ENCODE measurements at regions not wholly inside any gene's neighbourhood (a gene's known extent, or its start where the extent isn't known, plus 50 kb on each side); places are given as distances from the start of the nearest gene placed in this dataset.

DNA sequence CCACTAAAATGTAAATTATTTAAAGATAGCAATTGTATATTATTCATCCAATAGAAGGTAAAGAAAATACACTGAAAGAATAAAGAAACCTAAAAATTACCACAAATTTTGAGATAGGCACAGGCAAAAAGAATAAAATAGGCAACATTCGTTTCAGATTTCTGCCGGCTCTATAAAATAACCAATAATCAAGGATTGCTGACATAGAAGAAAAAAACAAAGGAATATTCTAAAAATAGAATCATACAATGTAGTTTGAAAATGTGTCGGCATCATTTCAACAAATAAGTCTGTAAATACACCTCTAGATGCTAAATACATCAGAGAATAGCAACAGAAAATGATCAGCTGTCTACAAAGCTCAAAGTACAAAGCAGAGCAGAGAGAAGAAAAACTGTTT lies 973.3 kb downstream of the EPHA7 start:
- Mint-ChIP-seq H3K9me3 (peaks cover 0 to 13% (median 2%) of the 10 kb centered on the region in 7 donors), H3K27me3 (ENCODE audit: low read depth in 3 of 3) (no peaks in the 10 kb centered on the region), H3K4me3 (no peak overlapping the region), H3K4me1 (no peaks in the 10 kb centered on the region), H3K27ac (no peak overlapping the region), H3K36me3 (no peaks in the 10 kb centered on the region)
- Histone ChIP-seq H3K36me3 (replicated peaks in 1 of 2; ENCODE audit: control insufficient read depth in 1 of 2, insufficient read depth in 2 of 2, low read length in 2 of 2) (no peaks in the 10 kb centered on the region), H3K27ac (ENCODE audit: low read depth in 1 of 2, low read length in 2 of 2) (no peak overlapping the region), H3K4me3 (replicated peaks in 1 of 3; ENCODE audit: low read depth in 2 of 3, low read length in 3 of 3) (no peak overlapping the region), H3K9me3 (replicated peaks in 1 of 2; ENCODE audit: control insufficient read depth in 1 of 2, insufficient read depth in 1 of 2, low read length in 2 of 2) (peaks cover 8 to 16% of the 10 kb centered on the region in 2 donors), H3K27me3 (ENCODE audit: control insufficient read depth in 2 of 2, insufficient read depth in 2 of 2, low read length in 2 of 2) (no peaks in the 10 kb centered on the region), H4K20me1 (ENCODE audit: insufficient read depth, low read length) (no peaks in the 10 kb centered on the region), H3K4me2 (replicated peaks; ENCODE audit: extremely low read depth, low read length, poor library complexity, severe bottlenecking) (no peak overlapping the region), H3K9ac (ENCODE audit: insufficient read depth, low read length, poor library complexity, severe bottlenecking) (no peak overlapping the region), H2AFZ (ENCODE audit: insufficient read depth, low read depth, low read length, poor library complexity, severe bottlenecking) (no peak overlapping the region), H3K79me2 (ENCODE audit: insufficient read depth, low read length) (no peaks in the 10 kb centered on the region), H3K4me1 (ENCODE audit: control insufficient read depth in 1 of 2, insufficient read depth in 2 of 2, low read length in 2 of 2) (no peaks in the 10 kb centered on the region)
- TF ChIP-seq, protein P1, sequence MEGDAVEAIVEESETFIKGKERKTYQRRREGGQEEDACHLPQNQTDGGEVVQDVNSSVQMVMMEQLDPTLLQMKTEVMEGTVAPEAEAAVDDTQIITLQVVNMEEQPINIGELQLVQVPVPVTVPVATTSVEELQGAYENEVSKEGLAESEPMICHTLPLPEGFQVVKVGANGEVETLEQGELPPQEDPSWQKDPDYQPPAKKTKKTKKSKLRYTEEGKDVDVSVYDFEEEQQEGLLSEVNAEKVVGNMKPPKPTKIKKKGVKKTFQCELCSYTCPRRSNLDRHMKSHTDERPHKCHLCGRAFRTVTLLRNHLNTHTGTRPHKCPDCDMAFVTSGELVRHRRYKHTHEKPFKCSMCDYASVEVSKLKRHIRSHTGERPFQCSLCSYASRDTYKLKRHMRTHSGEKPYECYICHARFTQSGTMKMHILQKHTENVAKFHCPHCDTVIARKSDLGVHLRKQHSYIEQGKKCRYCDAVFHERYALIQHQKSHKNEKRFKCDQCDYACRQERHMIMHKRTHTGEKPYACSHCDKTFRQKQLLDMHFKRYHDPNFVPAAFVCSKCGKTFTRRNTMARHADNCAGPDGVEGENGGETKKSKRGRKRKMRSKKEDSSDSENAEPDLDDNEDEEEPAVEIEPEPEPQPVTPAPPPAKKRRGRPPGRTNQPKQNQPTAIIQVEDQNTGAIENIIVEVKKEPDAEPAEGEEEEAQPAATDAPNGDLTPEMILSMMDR (IDR thresholded peaks at IDR 0.05), result no peak
- no peak for DNase-seq
- intact Hi-C loops (cut with micrococcal nuclease), result no loop called here
- no CpG with 5 or more reads among the region's 3 CpGs for WGBS (ENCODE audit: insufficient coverage)

DNA sequence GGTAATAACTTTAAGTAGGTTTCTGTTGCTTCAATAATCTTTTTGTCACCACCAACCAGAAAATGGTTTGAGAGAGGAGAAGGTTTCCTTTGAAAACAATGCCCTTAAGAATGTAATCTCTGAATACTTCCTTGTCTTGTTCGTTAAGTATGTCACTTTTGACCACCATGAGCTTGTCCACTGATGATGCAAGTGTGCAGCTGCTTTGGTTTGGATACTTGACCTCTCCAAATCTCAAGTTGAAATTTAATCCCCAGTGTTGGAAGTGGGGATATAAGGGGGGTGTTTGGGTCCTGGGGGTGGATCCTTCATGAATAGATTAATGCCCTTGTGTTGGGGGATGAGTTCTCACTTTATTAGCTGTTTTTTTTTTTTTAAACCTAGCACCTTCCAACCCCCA lies 985.4 kb downstream of the EPHA7 start:
- no peaks in the 10 kb centered on the region for H3K27me3 ChIP-seq (ENCODE audit: control insufficient read depth in 2 of 2, insufficient read depth in 2 of 2, low read length in 2 of 2)
- no peak overlapping the region for H3K4me2 ChIP-seq (replicated peaks; ENCODE audit: extremely low read depth, low read length, poor library complexity, severe bottlenecking)
- H3K4me1 Mint-ChIP-seq, result no peaks in the 10 kb centered on the region
- H3K36me3 ChIP-seq (replicated peaks in 1 of 2; ENCODE audit: control insufficient read depth in 1 of 2, insufficient read depth in 2 of 2, low read length in 2 of 2), result no peaks in the 10 kb centered on the region
- H3K4me3 Mint-ChIP-seq, result no peak overlapping the region
- H3K4me1 ChIP-seq (ENCODE audit: control insufficient read depth in 1 of 2, insufficient read depth in 2 of 2, low read length in 2 of 2), result no peaks in the 10 kb centered on the region
- no peaks in the 10 kb centered on the region for H4K20me1 ChIP-seq (ENCODE audit: insufficient read depth, low read length)
- no peak overlapping the region for H2AFZ ChIP-seq (ENCODE audit: insufficient read depth, low read depth, low read length, poor library complexity, severe bottlenecking)
- no peak overlapping the region for H3K4me3 ChIP-seq (replicated peaks in 1 of 3; ENCODE audit: low read depth in 2 of 3, low read length in 3 of 3)
- H3K36me3 Mint-ChIP-seq, result no peaks in the 10 kb centered on the region
- H3K9ac ChIP-seq (ENCODE audit: insufficient read depth, low read length, poor library complexity, severe bottlenecking), result no peak overlapping the region
- no peak for DNase-seq
- no peaks in the 10 kb centered on the region for H3K9me3 ChIP-seq (replicated peaks in 1 of 2; ENCODE audit: control insufficient read depth in 1 of 2, insufficient read depth in 1 of 2, low read length in 2 of 2)
- no peak overlapping the region for H3K27ac ChIP-seq (ENCODE audit: low read depth in 1 of 2, low read length in 2 of 2)
- H3K79me2 ChIP-seq (ENCODE audit: insufficient read depth, low read length), result no peaks in the 10 kb centered on the region
- no peaks in the 10 kb centered on the region for H3K27me3 Mint-ChIP-seq (ENCODE audit: low read depth in 3 of 3)
- no CpG with 5 or more reads among the region's 1 CpG for WGBS (ENCODE audit: insufficient coverage)
- intact Hi-C loops (cut with micrococcal nuclease), result no loop called here
- TF ChIP-seq, protein P1 (IDR thresholded peaks at IDR 0.05), result no peak
- no peak overlapping the region for H3K27ac Mint-ChIP-seq
- peaks cover 0 to 9% (median 0%) of the 10 kb centered on the region in 7 donors for H3K9me3 Mint-ChIP-seq
